Activated CD4-positive, alpha-beta T cell treated with anti-CD3 and anti-CD28 coated beads, Interleukin-2, amount 50 U/mL, for 48 hours (primary cell): ENCODE measurements at regions not wholly inside any gene's neighbourhood (a gene's known extent, or its start where the extent isn't known, plus 50 kb on each side); places are given as distances from the start of the nearest gene placed in this dataset.

ENCODE experiments used
- DNase-seq, 2 experiments: peaks; one replicate each; pipeline ENCODE4 v3.0.0-alpha.2; 2020

DNA sequence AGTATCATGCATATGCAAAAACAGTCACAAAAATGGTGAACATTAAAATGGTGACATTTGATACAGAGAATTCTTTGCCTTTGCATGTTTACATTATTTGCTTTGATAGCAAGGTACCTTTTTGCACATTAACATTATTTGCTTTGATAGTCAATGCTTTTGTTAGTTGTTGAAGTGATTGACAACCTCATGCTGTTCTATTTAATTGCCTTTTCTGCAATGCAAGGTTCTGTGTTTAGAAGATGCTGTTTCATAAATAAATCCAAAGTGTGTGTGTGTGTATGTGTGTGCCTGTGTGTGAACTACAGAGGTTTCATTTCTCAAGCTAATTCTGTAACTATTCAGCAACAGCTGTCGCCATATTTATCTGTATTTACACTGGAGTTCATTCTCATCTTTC, 668.7 kb downstream of the NR2F1-AS1 start:
- DNase-seq = no peak

DNA sequence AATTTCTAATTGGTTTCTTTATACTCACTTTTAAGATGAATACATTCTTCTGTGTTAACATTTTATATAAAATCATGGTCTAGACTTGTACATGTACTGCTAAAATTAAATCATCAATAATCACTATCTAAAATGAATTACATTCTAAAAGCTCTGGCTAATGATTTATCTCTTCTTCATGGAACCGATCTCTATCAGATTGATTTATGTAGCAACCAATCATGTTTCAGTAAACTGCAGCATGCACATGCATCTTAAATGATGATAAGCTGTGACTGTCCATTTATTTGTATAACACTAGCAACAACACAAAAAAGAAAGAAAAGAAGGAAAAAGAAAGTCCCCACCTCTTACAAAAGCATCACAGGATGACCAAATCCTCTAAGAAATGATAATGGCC, 669.2 kb downstream of the NR2F1-AS1 start:
- DNase-seq = no peak

DNA sequence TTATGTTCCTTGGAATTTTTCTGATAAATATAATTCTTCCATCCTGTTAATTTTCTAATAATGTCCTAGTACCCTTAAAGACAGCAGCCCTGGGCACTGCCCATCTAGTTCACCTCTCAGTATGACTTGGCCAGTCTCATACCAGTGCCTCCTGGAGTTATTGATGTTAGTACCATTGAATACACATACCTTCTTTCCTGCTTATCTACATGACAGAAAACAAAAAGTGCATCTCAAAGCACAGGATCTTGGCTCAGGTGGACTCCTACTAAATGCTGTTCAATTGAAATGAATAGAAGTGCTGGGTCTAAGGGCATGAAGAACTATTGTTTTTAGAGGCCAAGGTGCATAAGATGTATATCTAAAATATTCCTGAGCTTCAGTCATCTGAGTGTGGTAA, 669.7 kb downstream of the NR2F1-AS1 start:
- DNase-seq = no peak

DNA sequence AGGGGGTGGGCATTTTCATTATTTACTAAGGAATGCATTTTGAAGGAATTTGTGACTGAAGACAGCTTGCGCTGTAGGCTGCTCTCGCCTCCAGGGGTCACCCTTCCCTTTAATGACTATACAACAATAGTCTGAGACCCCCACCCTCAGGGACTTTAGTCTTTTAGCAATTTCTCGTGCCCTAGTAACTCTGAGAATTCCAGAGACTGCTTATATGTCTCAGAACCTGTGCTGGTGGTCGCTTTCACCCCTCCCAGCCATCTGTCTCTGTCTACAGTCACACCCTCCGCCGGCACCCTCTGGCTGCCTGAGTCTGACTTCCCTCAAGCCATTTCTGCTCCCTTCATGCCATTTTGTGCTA, 671.4 kb downstream of the NR2F1-AS1 start:
- no peak for DNase-seq

DNA sequence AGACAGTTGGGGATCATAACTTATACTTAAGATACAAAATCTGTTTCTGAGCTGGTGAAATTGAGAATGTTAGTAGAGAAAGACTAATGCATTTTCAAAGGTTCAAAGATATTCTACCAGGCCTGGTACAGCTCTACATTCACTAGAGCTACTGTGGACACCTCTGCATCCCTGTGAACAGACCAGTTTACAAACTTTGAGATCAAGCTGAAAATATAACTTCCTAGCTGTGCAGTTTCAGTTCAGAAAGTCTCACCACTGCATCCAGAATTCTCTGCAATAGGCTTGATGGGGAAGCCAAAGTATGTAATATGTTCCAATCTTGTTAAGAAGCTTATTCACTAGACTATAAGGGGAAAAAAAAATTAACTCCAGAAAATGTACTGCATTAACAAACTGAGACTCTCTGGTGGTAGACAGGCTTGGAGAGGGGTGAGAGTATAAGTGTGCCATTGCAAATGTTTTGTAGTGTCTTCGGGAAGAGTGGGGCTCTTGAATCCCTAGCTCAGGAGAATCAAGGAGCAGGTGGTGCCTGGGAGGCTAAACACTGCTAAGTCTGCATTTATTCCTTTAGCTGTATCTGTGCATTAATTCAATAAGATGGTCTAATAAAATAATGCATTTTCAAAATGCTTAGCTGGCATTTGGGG, 671.9 kb downstream of the NR2F1-AS1 start:
- DNase-seq = no peak

DNA sequence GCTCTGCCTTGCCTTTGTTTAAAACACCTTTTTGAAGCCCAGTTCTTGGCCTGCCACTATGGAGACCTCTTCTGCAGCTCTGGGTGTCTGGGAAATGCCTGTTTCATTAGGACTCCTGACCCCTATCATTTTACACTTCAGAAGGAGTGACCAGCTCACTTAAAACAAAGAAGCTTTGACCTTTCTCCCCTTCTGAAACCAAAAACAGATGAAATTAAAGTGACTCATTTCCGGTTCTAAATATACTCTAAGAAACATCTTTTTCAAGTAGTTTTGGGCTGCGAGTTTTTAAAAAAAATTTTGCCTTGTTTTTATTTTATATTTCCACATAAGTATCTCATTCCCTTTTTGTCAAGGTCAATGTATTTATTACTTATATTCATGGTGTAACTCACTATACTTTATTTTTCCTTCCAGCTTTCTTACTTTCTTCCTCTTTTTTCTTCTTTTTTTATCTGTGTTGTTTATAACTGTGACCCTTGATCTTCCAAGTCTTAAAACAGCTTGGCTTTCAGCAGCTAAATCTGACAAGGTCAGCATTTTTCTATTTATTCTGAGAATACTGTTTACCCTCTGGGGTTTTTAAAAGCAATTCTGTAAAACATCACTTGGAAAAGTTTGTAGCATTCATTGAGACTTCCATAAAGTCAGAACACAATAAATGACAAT, 672.9 kb downstream of the NR2F1-AS1 start:
- DNase-seq = no peak

DNA sequence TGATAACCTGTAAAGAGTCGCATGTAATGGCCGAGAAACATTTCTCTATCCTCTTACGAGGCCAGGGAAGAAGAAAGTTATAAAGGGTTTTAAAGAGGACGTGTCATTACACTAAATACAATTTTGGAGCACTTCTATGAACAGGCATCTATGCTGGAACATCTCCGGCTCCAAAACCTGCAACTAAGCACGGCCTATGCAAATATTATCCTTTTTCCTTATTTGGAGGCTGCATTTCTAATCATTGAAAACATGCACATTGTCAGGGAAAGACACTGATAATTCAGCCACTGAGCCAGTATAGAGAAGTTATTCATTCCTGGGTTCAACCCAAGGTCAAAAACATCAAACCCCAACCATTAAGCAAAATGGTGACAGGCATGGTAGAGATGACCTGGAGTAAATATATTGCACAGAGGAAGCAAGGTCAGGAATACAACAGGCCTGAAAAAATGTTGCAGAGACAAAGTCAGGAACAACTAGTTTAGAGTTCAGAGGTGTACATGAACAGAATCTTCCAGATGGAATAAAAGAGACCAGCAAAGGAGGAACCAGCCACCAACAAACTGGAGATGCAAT, 674.1 kb downstream of the NR2F1-AS1 start:
- no peak for DNase-seq

DNA sequence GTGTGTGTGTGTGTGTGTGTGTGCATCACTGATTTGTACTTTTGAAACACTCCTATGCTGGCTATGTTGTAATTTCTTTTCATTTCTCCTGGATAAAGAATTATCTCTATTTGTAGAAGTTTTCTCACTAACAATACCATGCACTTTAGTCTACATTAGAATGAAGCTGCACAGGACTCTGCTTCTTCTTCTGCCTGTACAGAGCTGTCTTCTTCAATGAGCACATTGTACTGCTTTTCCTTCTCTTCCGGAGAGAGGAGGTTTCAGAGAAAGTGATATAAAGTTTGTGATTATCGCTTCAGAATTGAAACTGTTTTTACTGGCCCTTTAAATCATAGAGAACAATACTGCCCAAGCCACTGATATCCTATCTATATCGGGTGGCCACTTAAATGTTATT, 677.0 kb downstream of the NR2F1-AS1 start:
- no peak for DNase-seq

DNA sequence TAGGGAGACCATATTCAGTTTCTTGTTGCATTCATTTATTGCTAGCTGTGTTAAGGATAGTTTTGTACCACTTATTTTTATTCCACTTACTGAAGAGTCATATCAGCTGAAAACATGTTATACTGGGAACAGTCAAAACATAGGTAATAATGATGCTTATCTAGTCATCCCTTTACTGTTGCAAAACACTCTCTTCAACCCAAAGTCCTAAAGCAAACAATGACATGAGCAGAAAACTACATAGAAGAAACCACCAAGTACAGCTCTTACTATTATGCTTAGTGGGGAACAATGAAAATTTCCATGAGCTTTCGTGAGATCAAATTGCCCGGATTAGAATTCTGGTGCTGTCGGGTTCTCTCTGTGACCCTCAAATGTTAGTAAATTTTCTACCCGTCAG, 681.4 kb downstream of the NR2F1-AS1 start:
- DNase-seq = no peak

DNA sequence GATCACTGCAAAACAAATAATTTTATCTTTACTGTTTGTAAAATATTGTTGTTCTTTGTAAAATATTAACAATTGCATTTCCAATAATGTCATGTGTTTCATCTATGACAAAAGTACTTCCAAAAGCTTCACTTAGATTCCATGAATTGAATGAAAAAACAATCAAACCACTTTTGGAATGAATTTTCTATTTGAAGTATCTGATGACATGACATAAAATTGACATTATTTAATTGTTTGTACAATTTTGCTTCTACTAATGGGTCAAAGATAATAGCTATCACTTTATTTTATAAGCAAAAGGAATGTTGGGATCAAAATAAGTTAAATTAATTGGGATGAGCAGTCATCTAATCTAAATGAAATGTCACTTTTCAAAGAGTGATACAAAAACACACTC, 684.3 kb downstream of the NR2F1-AS1 start:
- DNase-seq = no peak

DNA sequence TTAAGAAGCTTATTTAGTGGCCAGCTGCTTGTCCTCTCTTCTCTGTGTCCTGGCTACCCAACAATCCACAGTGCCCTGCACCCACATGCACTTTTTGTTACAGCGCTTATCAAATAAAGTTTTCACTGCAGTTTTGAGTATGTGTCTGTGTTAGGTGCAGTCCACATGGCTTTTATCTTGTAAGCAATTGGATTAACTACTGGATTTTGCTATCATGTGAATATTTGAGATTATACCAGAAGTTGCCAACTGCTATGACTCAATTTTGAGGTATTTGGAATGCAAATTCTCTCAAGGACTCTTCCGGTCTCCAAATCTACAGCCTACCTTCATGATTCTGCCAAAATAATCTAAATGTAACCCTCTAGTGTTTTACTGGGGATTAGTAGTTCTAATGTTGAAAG, 690.2 kb downstream of the NR2F1-AS1 start:
- no peak for DNase-seq

DNA sequence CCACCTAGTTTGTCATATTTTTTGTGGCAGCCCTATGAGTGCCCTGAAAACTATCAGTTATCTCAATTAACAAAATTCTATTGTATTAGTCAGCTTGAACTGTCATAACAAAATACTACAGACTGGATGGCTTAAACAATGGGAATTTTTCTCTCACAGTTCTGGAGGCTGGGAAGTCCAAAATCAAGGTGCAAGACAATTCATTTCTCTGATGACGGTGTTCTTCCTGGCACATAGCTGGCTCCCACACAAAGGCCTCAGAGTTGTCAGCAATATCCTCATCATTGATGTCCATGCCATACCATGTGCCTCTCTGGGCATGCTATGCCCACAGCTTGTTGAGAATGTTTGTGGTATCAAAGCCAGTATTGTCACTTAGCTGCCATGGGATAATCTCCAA, 691.9 kb downstream of the NR2F1-AS1 start:
- DNase-seq = no peak

DNA sequence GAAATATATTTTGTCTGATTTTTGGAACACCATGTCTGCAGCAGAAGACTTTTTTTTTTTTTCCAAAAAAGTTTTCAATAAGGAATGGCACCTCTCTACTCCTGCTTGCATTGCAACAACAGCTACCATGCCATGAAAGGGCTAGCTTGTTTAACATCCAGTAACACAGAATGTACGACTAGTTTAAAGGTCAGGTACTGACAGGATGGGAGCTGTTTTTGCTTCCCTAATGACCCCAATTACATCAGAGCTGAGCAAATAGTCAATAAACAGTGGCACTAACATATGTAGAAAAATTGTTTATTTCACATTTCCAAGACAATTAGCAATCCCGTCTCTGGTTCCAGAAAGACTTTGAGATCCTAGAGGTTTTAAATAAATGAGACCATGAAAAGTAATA, 693.8 kb downstream of the NR2F1-AS1 start:
- DNase-seq = no peak

DNA sequence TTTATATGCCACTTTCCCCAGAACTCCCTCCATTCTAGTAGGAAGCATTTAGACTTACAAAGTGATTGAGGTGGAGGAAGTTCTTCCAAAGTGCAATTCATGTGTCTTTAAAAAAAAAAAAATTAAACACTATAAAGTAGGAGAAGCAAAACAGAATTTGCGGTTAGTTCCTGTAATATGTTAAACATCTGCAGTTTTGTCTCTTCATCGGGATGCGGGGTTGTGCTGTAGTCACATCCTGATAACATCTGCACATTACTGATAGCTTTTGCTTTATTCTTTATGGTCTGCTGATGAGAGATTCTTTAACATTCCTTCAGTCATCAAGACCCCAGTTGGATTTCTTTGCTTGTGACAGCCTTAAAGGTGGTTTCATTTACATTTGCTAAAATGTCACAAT, 694.3 kb downstream of the NR2F1-AS1 start:
- no peak for DNase-seq

DNA sequence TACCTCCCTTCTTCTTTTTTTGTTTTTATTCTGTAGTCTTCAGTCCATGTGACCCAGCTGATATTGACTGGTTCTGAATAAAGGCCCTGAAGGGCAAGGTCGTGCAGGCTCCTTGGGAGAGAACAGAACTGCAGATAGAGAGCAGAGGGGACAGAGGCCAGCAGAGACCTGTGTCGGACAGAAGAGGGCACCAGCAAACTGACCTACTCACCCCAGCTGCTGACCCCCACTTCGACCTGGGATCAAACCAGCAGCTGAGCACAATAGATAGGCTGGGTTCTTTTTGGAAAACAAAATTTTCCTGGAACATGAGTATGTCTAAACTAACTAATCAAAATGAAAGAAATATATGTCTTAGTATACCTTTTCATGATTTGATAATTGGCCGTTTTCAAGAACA, 695.1 kb downstream of the NR2F1-AS1 start:
- no peak for DNase-seq

DNA sequence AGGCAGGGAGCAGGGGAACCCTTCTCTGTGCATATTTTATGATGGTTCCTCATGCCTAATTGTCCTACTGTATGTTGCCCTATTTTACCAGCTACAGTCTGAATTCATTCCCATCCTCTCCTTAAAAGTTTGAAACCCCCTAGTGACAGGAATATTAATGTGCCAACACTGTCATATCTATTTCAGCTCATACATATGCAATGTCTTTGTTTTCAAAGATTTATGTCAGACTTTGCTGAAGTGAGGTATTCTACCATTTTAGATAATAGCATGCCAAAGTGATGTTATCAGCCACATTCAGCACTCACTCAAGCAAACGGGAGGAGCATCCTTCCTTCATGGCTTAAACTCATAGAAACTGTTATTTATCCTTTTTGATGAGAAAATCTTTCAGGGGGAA, 696.5 kb downstream of the NR2F1-AS1 start:
- DNase-seq = no peak

DNA sequence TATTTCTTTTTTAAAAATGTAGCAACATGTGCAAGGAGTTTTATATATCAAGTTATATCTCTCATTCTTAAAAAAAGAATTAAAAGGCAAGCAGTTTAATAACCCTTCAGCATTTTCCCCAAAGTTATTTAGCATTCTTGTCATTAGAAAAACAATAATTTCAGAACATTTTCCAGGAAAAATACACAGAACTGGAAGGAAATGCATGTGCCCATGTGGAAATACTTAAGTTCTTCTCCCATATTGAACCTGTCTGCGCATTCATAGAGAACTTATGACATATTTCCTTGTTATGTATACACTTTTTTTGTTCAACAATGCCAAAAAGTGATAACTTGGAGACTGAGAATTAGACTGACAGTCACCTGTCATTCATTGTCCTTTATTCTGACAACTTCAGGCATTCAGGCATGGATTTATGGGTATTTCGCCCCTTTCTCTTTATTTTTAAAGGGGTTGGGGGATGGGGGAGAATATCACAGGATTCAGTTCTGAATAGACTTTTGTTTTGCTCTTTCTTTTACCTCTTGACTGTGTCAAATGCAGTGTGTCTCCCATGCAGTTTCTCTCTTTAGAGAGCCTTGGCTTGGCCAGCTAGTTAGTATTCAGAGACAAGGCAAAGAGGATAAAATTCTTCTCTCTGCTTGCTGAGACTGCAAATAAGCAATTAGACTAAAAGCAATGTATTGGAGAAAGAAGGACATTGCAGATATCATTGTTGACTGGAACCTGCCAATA, 701.0 kb downstream of the NR2F1-AS1 start:
- DNase-seq = no peak

DNA sequence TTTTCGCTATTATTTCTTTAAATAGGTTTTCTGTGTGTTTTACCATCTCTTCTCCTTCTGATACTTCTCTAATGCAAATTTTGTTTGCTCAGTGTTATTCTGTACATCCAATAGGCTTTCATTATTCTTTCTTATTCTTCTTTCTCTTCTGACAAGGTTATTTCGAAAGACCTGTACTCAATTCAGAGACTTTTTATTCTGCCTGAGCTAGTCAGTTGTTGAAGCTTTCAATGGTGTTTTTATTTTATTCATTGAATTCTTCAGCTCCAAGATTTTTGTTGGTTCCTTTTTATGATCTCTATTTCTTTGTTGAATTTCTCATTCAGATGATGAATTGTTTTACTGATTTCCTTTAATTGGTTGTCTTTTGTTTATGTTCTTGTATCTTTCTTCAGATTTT, 706.2 kb downstream of the NR2F1-AS1 start:
- DNase-seq = no peak

DNA sequence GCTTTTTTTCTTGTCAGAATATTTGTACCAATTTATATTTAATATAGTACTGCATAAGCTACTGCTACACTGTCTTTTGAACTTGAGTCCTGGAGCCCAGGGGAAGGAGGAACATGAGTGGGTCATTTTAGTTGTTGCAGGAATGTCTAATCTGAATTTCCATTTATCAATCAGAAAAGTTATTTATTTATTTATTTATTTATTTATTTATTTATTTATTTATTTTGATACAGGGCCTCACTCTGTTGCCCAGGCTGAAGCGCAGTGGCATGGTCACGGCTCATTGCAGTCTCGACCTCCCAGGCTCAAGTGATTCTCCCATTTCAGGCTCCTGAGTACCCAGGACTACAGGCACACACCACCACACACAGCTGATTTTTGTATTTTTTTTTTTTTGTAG, 712.6 kb downstream of the NR2F1-AS1 start:
- DNase-seq = no peak

DNA sequence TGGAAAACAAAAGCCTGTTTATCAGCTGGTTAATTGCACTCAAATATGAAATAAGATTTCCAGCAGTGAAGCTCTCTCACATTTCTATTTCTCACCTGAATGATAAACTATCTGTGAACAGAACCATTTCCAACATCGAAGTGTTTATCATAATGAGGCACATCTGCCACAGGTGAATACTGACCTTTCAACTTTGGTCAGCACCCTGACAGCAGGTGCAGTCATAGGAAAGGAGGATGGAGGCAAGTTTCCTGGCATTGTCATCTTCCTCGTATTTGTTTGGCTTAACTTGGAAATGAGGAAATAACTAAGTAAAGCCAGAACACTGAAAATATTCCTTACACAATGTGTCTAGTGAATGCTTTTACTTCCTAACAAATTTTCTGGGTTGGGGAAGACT, 716.4 kb downstream of the NR2F1-AS1 start:
- DNase-seq = no peak

DNA sequence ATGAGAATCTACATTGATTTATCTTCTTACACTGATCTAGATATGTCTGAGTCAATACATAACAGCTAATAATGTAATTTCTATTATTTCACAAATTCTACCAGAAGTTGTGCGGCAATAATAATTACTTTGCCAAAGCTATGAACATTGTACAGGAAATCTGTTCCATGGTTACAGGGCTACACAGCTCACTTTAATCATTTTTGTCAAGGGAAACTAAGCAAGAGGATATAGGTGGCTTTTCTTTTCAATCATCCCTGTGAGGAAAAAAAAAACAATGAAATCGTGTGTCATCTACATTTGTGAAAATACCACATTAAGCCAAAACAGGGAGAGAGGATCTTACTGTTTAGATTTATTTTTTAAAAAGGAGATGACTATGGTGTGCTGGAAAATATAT, 717.4 kb downstream of the NR2F1-AS1 start:
- DNase-seq = no peak

DNA sequence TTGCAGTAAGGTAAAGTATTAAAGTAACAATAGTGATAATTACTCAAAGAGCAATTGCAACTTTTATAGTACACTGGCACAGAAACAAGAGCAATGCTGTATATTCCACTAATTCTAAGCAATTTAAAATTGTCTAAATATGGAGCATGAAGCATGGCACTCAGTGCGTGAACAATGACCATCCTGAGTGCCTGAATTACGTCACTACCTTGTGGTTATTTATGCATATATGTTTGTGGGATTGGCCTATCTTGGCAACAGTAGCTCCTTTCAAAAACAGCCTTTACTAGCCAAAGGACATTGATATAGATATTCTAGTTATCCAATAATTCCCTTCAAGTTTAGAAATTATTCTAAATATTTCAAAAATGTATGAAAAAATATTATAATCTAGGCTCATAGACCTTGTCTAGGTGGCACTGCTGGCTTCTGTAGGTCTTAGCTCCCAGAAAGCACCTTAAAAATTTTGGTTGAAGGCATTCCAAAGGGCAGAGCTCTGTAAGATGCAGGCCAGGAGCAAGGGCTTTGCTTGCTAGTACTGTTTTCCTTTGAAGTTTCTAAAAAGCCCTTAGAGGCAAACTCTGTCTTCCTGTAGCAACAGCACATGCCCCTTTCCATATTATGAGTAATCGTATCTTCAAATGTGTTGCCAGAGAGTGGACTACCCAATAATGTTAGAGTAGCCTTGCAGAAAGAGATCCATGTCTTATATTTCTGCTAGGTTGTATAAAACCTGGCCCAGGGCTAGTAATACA, 719.3 kb downstream of the NR2F1-AS1 start:
- no peak for DNase-seq

DNA sequence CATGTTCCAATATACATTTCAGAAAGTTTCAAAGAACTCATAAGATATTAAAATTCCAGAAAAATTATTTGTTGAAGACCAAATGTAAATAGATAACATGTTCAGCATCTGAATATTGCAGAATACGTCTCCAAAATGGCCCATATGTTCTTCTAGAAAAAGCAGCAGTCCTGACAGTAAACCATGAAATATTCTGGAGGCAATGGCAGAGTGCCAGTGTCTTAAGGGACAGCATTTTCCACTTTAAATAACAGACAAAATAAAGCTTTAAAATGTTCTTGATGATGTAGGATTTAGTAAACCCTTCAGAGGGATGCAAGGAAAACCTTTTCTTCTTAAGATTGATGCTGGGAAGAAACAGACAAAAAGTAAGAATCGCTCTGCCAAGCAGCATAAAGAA, 721.0 kb downstream of the NR2F1-AS1 start:
- DNase-seq = no peak
